ENCODE measurements at regions not wholly inside any gene's neighbourhood (a gene's known extent, or its start where the extent isn't known, plus 50 kb on each side); places are given as distances from the start of the nearest gene placed in this dataset.
"Not testable (repeated sequence)": the region's sequence is repeated elsewhere in the genome, so short reads cannot be mapped to it uniquely, and the experiment has no call there.

DNA sequence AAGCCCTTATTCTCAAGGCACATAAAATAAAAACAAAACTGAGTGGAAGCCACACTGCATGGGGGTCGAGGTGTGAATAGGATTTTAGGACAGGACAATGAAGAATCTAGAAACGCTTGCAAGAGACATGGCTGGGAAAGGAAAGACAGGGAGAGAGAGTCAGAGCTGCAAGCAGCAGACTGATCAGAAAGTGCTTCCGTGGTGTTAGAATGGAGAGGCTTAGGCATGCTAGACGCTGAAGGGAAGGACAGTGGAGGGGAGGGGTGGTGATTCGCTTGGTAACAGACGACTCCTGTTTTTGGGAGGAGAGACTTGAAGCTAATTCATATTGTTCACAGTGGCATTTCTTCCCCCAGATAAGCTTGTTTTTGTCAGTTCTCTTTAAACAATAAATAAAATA lies 173.5 kb downstream of the AIPL1 start:
- in situ Hi-C loops (cut with HindIII; ENCODE audit: low sequenced_read_pairs): no loop called here

DNA sequence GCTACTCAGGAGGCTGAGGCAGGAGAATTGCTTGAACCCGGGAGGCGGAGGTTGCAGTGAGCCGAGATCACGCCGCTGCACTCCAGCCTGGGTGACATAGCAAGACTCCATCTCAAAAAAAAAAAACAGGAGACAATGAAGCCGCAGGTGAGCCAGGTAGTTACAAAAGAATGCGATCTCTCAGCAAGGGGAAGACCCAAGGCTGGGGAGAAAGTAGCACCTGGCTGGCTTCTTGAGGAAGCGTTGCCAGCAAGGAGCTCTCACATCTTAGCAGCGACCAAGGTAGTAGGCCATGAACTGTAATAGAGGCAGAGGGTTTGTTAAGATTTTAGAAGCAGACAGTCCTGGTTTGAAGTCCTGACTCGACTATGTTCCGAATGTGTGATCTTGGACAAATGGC lies 175.0 kb downstream of the AIPL1 start:
- in situ Hi-C loops (cut with HindIII; ENCODE audit: low sequenced_read_pairs): loop anchor here (5.0 kb wide), 2 partner anchors 57 to 102 kb away; no protein-coding TSS in a partner anchor

DNA sequence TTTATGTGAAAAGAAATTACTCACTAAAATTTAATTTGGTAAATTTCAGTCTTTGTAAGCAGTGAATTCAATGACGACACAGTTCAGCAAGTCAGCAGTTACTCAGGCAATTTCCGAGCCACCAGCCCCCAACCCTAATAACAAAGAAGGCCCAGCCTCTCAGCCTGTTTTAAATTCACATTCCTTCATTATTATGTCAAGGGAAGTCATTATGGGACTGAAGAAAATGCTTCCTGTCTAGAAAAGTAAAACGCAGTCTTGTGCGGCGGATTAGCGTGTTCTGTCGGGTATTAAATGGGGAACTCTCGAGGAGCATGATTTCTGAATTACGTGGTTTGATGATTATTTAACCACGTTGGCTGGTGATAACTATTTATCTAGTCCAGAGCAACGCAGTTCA lies 177.6 kb downstream of the AIPL1 start:
- in situ Hi-C loops (cut with HindIII; ENCODE audit: low sequenced_read_pairs): loop anchor here (5.0 kb wide), 2 partner anchors 60 to 105 kb away; no protein-coding TSS in a partner anchor

DNA sequence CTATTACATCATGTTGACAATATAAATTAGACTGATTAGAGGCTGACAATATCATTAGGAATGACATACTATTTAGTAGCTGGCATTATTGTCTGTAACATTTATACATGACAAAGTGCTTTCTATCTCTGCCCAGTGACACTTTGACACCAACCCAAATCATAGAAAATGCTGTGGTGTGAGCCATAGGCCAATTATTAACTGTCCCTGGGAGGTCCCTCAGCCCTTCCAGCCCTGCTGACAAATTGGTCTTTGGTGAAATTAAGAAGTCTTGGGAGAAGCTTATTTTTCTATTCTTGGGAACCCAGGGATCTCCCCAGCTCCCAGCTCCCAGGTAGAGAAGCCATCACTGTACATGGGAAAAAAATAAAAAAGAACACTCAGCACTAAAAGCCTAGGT lies 179.6 kb downstream of the AIPL1 start:
- in situ Hi-C loops (cut with HindIII; ENCODE audit: low sequenced_read_pairs): loop anchor here (5.0 kb wide), 2 partner anchors 62 to 107 kb away; no protein-coding TSS in a partner anchor

DNA sequence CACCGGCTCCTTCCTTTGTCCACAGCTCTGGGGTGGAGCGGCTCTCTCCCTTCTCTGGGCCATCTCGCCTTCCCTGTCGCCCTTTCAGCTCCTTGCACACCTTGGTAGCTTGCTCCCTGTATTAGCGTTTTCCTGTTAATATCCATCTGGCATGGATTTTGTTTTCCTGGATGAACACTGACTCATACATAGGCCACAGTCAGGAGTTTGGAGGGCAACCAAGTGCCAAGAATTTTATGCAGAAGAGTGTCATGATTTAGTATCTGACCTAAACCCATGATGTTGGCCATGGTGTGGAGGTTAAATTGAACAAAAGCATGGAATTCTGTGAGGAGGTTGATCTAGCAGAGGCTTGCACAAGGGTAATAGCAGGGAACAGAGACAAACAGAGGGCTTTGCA lies 180.9 kb downstream of the AIPL1 start:
- in situ Hi-C loops (cut with HindIII; ENCODE audit: low sequenced_read_pairs): no loop called here

DNA sequence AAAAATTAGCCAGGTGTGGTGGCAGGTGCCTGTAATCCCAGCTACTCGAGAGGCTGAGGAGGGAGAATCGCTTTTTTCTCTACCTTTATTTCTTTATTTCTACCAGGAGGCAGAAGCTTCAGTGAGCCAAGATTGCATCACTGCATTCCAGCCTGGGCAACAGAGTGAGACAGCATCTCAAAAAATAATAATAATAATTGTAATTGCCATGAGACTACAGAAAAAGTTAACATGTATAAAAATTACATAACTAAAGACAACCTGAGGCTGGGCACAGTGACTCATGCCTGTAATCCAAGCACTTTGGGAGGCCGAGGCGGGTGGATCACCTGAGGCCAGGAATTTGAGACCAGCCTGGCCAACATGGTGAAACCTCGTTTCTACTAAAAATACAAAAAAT lies 181.5 kb downstream of the WSCD1 start:
- in situ Hi-C loops (cut with HindIII; ENCODE audit: low sequenced_read_pairs): not testable (repeated sequence)

DNA sequence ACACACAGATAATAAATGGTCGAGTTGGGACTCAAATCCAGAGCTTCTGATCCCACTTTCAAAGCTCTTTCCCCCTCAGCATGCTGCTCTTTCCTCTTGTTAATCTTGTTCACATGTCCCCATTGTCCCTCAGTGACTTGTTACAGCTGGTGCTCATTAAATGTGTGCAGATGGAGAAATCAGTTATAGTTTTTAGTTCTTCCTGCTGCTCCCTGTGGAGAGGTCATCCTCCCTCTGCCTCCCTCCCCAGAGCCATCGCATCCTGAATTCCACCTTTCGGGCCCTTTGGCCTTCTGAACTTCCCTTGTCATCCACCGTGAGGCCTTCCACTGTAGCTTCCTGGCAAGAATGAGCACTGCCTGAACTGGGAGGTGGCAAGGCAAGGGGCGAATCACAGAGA lies 179.6 kb downstream of the WSCD1 start:
- in situ Hi-C loops (cut with HindIII; ENCODE audit: low sequenced_read_pairs): no loop called here

DNA sequence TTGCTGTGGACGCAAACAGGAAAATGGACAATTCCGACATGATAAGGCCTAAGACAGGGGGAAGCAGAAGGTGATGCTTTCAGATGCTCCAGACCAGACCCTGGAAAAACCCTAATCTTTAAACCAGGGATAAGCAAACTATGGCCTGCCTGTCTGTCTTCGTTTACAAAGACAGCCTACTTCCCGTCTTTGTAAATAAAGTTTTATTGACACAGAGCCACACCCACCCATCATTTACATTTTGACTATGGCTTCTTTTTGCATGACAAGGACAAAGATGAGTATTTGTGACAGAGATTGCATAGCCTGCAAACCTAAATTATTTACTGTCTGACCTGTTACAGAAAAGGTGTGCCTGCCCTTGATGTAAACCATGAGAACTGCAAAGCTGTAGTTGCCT lies 177.9 kb downstream of the WSCD1 start:
- in situ Hi-C loops (cut with HindIII; ENCODE audit: low sequenced_read_pairs): no loop called here

DNA sequence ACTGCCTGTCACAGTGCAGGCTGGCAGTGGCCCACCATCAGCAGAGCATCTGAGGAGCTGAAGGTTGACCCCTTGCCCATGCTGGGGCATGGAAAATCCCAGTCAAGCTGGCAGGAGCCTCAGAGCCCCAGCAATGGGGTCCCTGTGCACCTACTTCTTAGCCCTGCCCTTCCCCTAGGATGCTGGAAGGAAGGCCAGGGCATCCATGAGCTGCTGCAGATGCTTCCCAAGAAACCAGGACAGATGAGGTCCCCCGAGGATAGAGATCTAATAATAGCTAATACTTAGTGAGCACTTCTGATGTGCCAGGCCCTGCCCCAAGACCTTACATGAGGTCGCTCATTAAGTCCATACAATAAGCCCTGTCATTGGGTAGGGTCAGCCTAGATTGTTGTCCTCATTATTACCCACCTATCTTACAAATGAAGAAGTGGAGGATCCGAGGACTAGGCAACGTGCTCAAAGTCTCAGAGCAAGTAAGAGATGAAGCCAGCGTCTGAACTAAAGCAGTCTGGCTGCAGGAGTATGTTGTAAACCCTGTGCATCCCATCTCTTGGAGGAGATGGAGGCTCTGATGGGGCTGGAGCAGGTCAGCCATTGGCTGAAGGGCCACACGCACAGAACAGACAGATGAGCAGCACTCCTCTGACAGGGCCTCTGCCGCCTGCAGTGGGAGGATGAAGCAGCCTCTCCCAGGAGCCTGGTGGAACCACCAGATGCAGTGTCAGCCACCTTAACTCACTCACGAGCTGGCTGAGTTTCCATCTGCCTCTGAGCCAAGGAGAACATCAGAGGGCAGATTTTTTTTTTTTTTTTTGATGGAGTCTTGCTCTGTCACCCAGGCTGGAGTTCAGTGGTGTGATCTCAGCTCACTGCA lies 175.4 kb downstream of the WSCD1 start:
- in situ Hi-C loops (cut with HindIII; ENCODE audit: low sequenced_read_pairs): no loop called here

DNA sequence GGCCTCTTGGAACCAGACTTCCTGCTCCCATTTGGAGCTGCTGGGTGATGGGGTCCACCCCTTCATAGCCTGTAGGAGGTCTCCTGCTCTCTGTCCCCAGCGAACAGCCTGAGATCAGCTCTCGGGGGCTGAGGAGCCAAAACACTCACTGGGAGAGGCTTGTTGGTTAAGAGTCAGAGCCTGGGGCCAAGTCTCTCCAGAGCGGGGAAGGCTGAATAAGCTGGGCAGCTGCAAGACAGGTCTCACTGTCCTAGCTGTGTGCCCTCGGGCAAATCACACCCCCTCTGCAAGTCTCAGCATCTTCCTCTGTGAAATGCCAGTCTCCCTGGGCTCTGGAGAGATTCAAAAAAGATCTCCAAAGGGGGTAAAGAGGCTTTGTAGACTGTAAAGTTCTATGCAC lies 174.6 kb downstream of the WSCD1 start:
- in situ Hi-C loops (cut with HindIII; ENCODE audit: low sequenced_read_pairs): no loop called here

DNA sequence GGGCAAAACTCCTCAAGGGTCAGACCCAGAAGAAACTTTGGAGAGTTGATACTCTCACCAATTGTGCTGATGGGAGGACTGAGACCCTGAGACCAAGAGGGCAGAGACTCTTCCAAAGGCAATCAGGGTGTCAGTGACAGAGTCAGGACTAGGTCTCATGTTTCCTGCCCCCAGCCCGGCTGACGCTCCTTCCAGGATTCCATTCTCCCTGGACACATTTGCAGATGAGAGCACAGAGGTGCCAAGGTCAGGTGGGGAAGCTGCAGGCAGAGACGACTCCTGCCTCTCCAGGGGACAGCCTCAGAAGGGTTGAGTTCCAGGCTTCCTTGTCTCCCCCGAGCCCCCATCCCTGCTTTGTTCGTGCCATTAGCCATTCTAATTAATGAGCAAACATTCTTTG lies 174.1 kb downstream of the WSCD1 start:
- in situ Hi-C loops (cut with HindIII; ENCODE audit: low sequenced_read_pairs): no loop called here

DNA sequence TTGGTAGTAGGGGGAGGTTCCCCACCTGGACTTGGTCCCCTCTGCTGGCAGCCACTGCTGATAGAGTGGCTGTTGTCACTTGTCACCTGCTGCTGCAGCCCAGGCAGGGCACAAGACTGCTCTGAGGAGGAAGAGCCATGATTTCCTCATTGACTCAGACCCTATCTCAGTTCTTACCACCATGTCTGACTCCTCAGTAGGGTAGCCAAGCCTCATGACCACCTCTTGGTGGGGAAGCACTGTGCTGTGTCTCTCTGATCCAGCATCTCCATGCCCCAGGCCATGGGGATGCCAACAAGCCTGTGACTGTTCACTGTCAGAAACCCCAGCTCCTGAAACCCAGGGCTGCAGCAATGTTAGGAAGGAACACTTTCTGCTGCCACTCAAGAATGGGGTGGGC lies 173.0 kb downstream of the WSCD1 start:
- in situ Hi-C loops (cut with HindIII; ENCODE audit: low sequenced_read_pairs): no loop called here

DNA sequence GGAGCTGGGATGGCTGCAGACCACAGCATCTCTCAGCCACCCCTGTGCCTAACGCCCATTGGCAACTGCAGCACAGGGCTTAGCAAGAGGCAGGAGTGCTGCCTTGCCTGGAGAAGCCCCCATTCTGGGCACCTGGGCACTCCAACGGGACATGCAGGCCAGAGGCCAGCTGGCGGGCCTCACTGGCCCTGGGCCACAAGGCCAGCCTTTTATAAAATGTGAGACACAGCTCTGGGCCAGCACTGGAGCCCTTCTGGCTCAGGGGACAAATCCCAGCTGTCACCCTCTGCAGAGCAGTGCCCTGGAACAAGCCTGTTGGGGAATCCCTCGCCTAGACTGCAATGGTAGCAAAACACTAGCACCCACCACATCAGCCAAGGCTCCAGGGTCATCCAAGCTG lies 171.8 kb downstream of the WSCD1 start:
- in situ Hi-C loops (cut with HindIII; ENCODE audit: low sequenced_read_pairs): no loop called here

DNA sequence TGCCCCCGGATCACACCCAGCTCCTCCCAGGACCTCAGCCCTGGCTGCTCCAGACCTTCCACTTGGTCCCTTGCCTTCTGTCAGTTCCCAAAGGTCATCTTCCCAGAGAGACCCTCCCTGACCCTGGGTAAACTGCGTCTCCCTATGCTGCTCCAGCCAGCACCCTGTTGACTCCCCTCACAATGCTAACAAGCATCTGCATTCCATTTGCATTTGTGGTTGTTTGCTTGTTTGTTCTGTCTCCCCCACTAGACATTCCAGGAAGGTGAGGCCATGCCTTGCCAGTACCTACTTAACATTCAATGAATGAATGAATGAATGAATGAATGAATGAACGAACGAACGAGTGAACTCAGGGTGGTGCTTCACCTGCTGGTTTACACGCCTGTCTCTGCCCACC lies 171.2 kb downstream of the WSCD1 start:
- in situ Hi-C loops (cut with HindIII; ENCODE audit: low sequenced_read_pairs): no loop called here

DNA sequence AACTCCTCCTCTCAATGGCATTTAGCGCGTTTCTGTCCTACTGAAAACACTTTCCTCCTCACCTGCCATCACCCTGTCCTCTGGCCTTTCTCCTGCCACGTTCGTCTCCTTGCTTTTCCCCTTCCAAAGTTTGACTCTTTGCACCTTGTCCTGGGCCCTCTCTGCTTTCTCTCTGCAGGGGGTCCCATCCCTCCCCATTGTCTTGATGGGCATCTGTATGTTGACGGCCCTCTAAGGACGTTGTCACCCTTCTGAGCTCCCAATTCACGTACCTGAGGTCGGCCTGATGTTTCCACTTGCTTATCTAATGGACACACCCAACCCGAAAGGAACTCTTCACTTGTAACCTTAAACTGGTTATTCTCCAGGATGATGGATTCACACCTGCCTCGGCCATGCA lies 170.4 kb downstream of the WSCD1 start:
- in situ Hi-C loops (cut with HindIII; ENCODE audit: low sequenced_read_pairs): no loop called here

DNA sequence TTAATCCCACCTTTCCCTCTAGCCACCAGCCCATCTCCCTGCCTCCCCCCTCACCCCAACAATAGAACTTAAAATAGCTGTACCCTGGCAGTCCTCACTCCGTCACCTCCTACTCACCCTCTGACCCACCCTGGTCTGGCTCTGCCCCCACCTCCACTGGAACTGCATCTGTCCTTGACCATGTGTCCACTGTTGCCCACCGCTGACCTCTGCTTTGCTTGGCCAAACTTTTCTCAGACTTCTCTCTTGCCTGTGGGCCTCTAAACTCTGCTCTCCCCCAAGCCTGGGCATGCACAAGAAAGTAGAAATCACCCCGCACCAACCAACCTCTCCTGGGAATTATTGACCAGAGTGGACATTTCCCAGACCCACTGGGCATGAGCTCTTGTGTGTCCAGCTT lies 169.8 kb downstream of the WSCD1 start:
- in situ Hi-C loops (cut with HindIII; ENCODE audit: low sequenced_read_pairs): no loop called here

DNA sequence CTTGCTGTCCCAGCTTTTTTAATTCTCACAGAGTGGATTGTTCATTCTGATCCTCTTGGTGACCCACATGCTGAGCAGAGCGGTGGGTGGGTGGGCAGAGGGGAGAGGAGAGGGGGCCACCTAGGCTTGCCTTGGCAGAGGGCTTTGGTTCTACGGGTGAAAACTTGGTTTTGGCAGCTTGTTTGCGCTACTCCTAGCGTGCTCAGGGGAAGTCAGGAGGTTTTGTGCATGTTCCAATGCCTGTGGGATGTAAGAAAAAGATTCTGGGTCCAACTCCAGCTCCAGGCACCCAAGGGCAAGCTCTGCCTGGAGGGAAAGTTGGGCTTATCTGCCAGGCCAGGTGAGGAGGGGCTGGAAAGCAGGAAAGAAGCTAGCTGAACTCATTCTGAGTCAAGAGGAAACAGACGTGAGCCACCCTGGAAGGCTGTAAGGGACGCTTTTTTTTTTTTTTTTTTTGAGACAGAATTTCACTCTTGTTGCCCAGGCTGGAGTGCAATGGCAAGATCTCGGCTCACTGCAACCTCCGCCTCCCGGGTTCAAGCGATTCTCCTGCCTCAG lies 169.1 kb downstream of the WSCD1 start:
- in situ Hi-C loops (cut with HindIII; ENCODE audit: low sequenced_read_pairs): no loop called here

DNA sequence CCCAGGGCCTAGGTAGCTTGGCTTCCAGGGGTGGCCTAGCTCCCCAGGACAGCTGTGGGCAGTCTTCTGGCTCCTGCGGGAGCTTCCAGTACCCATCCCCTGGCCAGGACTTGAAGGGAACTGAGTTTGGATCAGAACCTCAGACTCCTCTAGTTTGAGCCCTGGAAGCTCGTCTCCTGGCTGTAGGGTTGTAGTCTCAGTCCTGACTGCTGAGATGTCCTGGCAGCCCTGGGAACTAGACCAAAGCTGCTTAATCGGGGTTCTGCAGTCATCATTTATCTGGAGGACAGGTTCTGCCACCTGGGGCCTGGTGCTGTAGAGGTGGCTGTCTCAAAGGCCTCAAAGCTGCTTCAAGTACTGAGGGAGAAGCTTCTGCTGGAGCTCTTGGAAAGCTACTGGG lies 163.7 kb downstream of the WSCD1 start:
- in situ Hi-C loops (cut with HindIII; ENCODE audit: low sequenced_read_pairs): no loop called here

DNA sequence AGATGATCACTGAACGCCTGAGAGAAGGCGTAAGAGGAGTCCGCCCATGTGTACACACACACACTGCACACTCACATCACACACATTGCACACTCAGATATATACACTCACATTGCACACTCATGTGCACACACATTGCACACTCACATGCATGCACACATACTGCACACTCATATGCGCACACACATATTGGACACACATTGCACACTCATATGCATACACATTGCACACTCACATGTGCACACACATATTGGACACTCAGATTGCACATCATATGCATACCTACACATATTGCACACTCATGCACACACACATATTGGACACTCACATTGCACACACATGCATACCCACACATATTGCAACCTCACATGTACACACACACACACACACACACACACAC lies 163.2 kb downstream of the WSCD1 start:
- in situ Hi-C loops (cut with HindIII; ENCODE audit: low sequenced_read_pairs): no loop called here

DNA sequence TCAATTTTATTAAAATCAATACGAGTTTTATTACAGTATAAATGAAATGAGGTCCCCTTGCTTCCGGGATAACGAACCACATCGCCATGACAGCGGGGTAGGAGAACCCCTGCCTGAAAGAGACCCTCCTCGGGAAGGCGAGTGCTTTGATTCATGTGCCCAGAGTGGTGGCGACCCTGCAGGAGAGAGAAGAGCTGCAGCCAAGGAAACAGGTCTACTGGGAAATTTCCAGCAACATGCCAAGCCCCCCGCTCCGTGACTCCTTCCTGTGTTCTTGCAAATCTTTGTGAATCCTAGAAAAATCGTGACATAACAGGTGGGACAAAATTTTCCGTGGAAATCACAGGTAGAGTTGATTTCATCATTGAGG lies 162.5 kb downstream of the WSCD1 start:
- in situ Hi-C loops (cut with HindIII; ENCODE audit: low sequenced_read_pairs): no loop called here

DNA sequence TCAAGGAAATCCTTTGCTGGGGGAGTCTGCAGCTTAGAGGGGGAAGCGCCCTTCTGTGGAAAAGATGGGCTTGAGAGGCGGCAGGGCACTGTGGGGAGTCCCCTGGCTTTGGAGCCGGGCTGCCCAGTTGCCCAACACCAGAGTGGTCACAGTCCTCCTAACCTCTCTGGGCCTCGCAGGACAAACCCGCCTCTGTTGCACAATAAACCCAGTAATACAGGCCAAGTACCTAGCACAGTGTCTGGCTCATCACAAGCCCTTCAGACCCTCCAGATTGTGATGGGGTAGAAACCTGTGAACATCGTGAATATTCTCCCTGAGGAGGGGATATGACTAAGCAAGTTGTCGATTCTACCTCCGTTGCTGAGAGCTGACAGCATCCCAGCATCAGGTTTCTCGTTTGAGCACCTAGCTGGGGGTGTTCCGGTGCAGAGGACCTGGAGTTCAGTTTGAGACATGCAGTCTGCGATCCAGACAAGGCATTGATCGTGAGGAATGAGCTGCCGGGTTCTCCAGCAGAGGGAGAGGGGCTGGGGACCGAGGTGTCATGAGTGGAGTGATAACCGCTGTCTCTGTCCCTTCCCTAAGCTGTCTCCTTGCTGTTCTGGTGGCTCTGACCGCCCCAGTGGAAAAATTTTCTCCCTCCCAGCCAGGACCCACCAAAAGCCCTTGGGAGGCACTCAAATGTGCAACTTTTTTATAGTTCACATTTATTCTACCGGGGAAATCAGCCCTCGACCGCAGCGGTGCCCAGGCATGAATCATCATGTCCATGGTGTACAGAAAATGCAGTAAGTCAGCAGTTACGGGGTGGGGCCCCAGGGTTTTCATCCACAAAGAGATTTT lies 161.9 kb downstream of the WSCD1 start:
- in situ Hi-C loops (cut with HindIII; ENCODE audit: low sequenced_read_pairs): no loop called here

DNA sequence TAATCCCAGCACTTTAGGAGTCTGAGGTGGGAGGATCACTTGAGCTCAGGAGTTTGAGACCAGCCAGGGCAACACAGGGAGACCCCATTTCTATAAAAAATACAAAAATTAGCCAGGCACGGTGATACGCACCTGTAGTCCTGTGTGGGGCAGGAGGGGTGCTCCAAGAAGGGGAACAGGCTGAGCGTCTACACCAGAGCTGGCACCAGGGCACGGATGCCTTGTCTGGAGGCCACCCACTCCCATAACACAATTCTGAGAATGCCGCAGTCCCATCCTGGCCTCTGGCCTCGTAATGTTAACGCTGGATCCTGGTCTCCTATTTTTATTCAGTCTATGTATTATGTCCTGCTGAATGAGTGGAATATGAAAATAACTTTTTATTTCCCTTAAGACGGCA lies 161.3 kb downstream of the WSCD1 start:
- in situ Hi-C loops (cut with HindIII; ENCODE audit: low sequenced_read_pairs): no loop called here
